Activated T-helper 2 cell treated with anti-CD3 and anti-CD28 coated beads, Interferon-gamma antibody, Interleukin-2, Interleukin-4, amounts not matched to agents 10 μg/mL and 5 μg/mL and 100 μg/mL, durations not matched to agents 14 hours and 24 hours and 36 hours (primary cell): ENCODE measurements at regions not wholly inside any gene's neighbourhood (a gene's known extent, or its start where the extent isn't known, plus 50 kb on each side); places are given as distances from the start of the nearest gene placed in this dataset.

Source experiments
- DNase-seq: peaks from one replicate; pipeline ENCODE4 v3.0.0; 2021; ENCODE audit warnings: low spot score
- H3K27ac Mint-ChIP-seq: one replicate; pipeline ENCODE4 v1.8.0; 2021; ENCODE audit warnings: mixed read lengths
- H3K27me3 Mint-ChIP-seq: one replicate; pipeline ENCODE4 v1.8.0; 2021; ENCODE audit warnings: low read depth, mixed read lengths
- H3K36me3 Mint-ChIP-seq: one replicate; pipeline ENCODE4 v1.8.0; 2021; ENCODE audit warnings: low read depth, mixed read lengths
- H3K4me1 Mint-ChIP-seq: one replicate; pipeline ENCODE4 v1.8.0; 2021; ENCODE audit warnings: low read depth, mixed read lengths
- H3K4me3 Mint-ChIP-seq: one replicate; pipeline ENCODE4 v1.8.0; 2021; ENCODE audit warnings: low read depth, mild to moderate bottlenecking, moderate library complexity, mixed read lengths
- H3K9me3 Mint-ChIP-seq: one replicate; pipeline ENCODE4 v1.8.0; 2021; ENCODE audit warnings: mixed read lengths
- intact Hi-C: fragments of 100-400 bp; cut with micrococcal nuclease; formaldehyde crosslinking; loops from one replicate; pipeline ENCODE4 v1.15.1; 2023

GRCh38 chr3:168995129-168995528 is 668.4 kb downstream of the MECOM start:
- no peaks in the 10 kb centered on the region for H3K4me1 Mint-ChIP-seq
- no peaks in the 10 kb centered on the region for H3K36me3 Mint-ChIP-seq
- no peak for DNase-seq
- no peak overlapping the region for H3K4me3 Mint-ChIP-seq
- H3K9me3 Mint-ChIP-seq, result no peaks in the 10 kb centered on the region
- no peak overlapping the region for H3K27ac Mint-ChIP-seq
- intact Hi-C loops, result no loop called here
- H3K27me3 Mint-ChIP-seq, result no peaks in the 10 kb centered on the region

DNA sequence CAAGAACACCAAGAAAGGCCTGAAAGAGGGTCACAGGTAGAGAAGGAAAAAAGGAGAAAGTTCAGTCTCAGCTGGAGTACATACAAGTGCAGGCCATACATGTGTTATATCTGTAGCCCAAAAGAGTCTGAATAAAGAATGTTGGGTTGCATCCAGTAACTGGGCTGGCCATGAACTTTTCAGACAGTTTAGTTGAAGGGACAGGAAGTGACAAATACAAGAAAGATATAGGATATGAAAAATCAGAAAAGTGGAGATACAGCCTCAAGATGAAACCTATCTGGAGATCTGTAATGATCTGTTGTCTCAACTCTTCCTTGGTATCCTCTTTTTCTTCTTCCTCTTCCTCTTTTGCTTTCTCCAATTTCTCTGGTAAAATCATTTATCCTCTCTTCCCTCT is 671.7 kb downstream of the MECOM start:
- Mint-ChIP-seq H3K4me1 (no peaks in the 10 kb centered on the region), H3K27ac (no peak overlapping the region), H3K36me3 (no peaks in the 10 kb centered on the region), H3K4me3 (no peak overlapping the region), H3K9me3 (no peaks in the 10 kb centered on the region), H3K27me3 (no peaks in the 10 kb centered on the region)
- DNase-seq, result no peak
- intact Hi-C loops, result no loop called here

GRCh38 chr3:168990621-168991020 is 672.9 kb downstream of the MECOM start:
- Mint-ChIP-seq H3K27ac (no peak overlapping the region), H3K9me3 (no peaks in the 10 kb centered on the region), H3K4me1 (no peaks in the 10 kb centered on the region), H3K36me3 (no peaks in the 10 kb centered on the region), H3K4me3 (no peak overlapping the region), H3K27me3 (no peaks in the 10 kb centered on the region)
- no peak for DNase-seq
- intact Hi-C loops, result no loop called here

- Mint-ChIP-seq H3K27me3 (no peaks in the 10 kb centered on the region), H3K9me3 (no peaks in the 10 kb centered on the region), H3K4me1 (no peaks in the 10 kb centered on the region), H3K36me3 (no peaks in the 10 kb centered on the region), H3K27ac (no peak overlapping the region), H3K4me3 (no peak overlapping the region)
- intact Hi-C loops, result no loop called here
- no peak for DNase-seq
Measured at GRCh38 chr3:168990134-168990533, 673.4 kb downstream of the MECOM start.

GRCh38 chr3:168989396-168989795 is 674.1 kb downstream of the MECOM start:
- DNase-seq, result no peak
- intact Hi-C loops, result no loop called here
- H3K4me1 Mint-ChIP-seq, result no peaks in the 10 kb centered on the region
- H3K36me3 Mint-ChIP-seq, result no peaks in the 10 kb centered on the region
- H3K27me3 Mint-ChIP-seq, result no peaks in the 10 kb centered on the region
- H3K4me3 Mint-ChIP-seq, result no peak overlapping the region
- H3K27ac Mint-ChIP-seq, result no peak overlapping the region
- no peaks in the 10 kb centered on the region for H3K9me3 Mint-ChIP-seq

DNA sequence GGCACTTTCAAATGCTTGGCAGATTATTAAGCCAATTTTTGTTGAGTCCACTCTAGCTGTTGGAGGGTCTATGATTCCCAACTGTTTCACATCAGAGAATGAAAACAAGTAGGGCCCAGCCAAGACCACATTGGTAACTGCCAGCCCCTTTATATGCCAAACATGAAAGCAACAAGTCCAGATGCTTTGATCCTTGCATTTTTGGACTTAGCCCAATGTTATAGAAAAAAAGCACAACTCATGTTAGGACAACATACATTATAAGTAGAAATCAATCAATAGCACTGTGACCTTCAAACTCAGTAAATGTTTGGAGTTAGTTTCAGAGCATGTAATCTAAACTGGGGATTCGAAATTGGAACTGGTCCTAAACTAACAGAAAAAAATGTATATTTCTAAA is 674.7 kb downstream of the MECOM start:
- H3K27me3 Mint-ChIP-seq, result no peaks in the 10 kb centered on the region
- no peak for DNase-seq

GRCh38 chr3:168984872-168985271 is 678.6 kb downstream of the MECOM start:
- no peaks in the 10 kb centered on the region for H3K36me3 Mint-ChIP-seq
- no peaks in the 10 kb centered on the region for H3K9me3 Mint-ChIP-seq
- no peak overlapping the region for H3K27ac Mint-ChIP-seq
- H3K4me1 Mint-ChIP-seq, result no peaks in the 10 kb centered on the region
- DNase-seq, result no peak
- no peak overlapping the region for H3K4me3 Mint-ChIP-seq
- no peaks in the 10 kb centered on the region for H3K27me3 Mint-ChIP-seq
- intact Hi-C loops, result no loop called here

More for the DNA sequence above, 674.7 kb downstream of the MECOM start:
- Mint-ChIP-seq H3K27ac (no peak overlapping the region), H3K36me3 (no peaks in the 10 kb centered on the region), H3K4me1 (no peaks in the 10 kb centered on the region), H3K9me3 (no peaks in the 10 kb centered on the region), H3K4me3 (no peak overlapping the region)
- intact Hi-C loops, result no loop called here

- no peak overlapping the region for H3K4me3 Mint-ChIP-seq
- intact Hi-C loops, result no loop called here
- DNase-seq, result no peak
- no peaks in the 10 kb centered on the region for H3K27me3 Mint-ChIP-seq
- H3K9me3 Mint-ChIP-seq, result no peaks in the 10 kb centered on the region
- H3K36me3 Mint-ChIP-seq, result no peaks in the 10 kb centered on the region
- no peaks in the 10 kb centered on the region for H3K4me1 Mint-ChIP-seq
- H3K27ac Mint-ChIP-seq, result no peak overlapping the region
Measured at GRCh38 chr3:168983046-168983445, 680.5 kb downstream of the MECOM start.

DNA sequence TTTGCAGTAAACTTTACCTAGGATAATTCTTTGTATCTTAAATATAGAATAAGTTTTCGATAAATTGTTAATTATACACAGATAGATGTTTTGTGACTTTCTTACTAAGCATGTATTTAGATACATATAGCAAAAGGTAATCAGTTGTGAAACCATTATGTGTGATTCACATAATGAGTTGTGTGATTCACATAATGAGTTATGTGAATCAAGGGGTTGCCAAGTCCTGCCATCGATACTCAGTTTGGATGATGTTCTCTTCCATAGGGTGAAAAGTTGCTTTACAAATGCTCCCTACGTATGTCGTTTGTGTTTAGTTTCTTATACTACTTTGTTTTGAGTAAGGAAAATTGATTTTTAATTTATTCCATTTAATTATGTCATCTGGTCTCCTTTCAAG is 682.1 kb downstream of the MECOM start:
- intact Hi-C loops, result no loop called here
- Mint-ChIP-seq H3K4me1 (no peaks in the 10 kb centered on the region), H3K36me3 (no peaks in the 10 kb centered on the region), H3K9me3 (no peaks in the 10 kb centered on the region), H3K27me3 (no peaks in the 10 kb centered on the region), H3K27ac (no peak overlapping the region), H3K4me3 (no peak overlapping the region)
- DNase-seq, result no peak

GRCh38 chr3:168977716-168978374 is 685.7 kb downstream of the MECOM start:
- intact Hi-C loops, result no loop called here
- no peak overlapping the region for H3K27ac Mint-ChIP-seq
- H3K36me3 Mint-ChIP-seq, result no peaks in the 10 kb centered on the region
- no peaks in the 10 kb centered on the region for H3K9me3 Mint-ChIP-seq
- no peaks in the 10 kb centered on the region for H3K27me3 Mint-ChIP-seq
- H3K4me3 Mint-ChIP-seq, result no peak overlapping the region
- no peaks in the 10 kb centered on the region for H3K4me1 Mint-ChIP-seq
- no peak for DNase-seq

DNA sequence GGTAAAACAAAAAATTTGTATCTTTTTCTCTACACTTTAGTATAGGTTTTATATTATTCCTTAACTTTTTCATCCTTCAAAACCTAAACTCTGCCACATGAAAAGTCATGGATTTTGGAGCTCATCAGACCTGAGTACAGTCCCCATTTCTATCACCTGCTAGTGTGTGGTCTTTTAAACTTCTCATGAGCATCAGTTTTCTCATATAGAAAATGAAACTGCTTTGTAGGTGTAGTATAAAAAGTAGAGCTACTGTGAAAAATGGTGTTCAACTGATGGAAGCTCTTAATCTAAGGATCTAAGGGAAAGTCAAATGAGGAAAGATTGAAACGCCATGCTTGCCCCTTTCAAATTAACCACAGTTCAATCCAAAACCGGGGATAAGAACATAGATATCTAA is 686.5 kb downstream of the MECOM start:
- Mint-ChIP-seq H3K9me3 (no peaks in the 10 kb centered on the region), H3K27me3 (no peaks in the 10 kb centered on the region), H3K4me3 (no peak overlapping the region), H3K4me1 (no peaks in the 10 kb centered on the region), H3K27ac (no peak overlapping the region), H3K36me3 (no peaks in the 10 kb centered on the region)
- DNase-seq, result no peak
- intact Hi-C loops, result no loop called here

DNA sequence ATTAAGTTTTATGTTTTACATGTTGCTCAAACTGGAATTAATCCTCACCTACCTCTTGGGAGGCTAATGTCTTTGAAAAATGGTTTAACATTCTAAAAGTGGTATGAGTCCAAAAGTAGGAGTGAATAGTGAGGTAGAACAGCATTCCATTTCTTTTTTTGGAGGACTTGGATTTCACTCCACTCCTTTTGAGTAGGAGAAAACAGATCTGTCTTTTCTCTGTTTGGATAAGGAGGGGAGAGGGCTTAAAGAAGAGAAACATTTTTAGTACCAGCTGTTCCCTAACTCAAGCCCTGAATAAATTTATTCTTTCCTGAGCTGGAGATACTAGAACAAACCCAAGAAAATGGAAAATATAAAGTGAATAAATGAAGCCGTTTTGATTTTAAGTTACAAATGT is 687.9 kb downstream of the MECOM start:
- no peak for DNase-seq
- Mint-ChIP-seq H3K36me3 (no peaks in the 10 kb centered on the region), H3K27ac (no peak overlapping the region), H3K4me3 (no peak overlapping the region), H3K9me3 (no peaks in the 10 kb centered on the region), H3K4me1 (no peaks in the 10 kb centered on the region), H3K27me3 (no peaks in the 10 kb centered on the region)
- intact Hi-C loops, result no loop called here

DNA sequence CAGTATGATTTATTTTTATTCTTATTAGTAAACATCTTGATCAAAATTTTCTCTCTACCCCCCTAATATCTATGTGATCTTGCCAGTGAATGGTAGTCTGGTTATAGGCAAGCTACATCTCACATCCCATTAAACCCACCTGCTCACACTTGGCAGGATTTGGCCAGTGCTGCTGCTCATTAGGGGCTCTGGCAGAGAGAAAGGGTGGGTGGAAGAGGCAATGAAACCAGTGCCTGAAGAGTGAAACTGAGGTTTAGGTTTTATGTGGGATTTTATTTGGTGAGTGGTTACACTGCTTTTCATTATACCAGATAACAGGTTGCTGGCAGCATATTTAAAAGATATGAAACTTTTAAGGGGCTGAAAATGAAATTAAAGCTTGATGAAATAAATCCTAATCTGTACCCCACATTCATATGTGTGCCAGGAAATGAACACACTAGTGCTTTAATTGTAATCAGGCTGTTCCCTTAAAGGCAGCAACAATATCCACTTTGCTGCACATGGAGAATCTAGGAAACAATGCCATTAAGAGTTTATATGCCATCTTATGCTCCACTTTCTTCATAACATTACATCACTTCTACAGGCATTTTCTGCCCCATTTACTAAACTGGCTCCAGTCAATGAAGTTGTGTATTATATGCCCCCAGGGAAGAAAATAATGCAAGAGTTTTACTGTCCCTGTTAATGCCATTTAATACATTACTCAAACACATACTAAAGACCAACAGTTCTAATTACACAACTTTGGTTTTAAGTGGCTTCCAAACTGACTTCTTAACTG is 688.7 kb downstream of the MECOM start:
- H3K9me3 Mint-ChIP-seq, result no peaks in the 10 kb centered on the region
- no peak overlapping the region for H3K27ac Mint-ChIP-seq
- intact Hi-C loops, result no loop called here
- DNase-seq, result no peak
- H3K4me3 Mint-ChIP-seq, result no peak overlapping the region
- no peaks in the 10 kb centered on the region for H3K4me1 Mint-ChIP-seq
- H3K36me3 Mint-ChIP-seq, result no peaks in the 10 kb centered on the region
- no peaks in the 10 kb centered on the region for H3K27me3 Mint-ChIP-seq
